GM13977 (cell line): ENCODE measurements at regions not wholly inside any gene's neighbourhood (a gene's known extent, or its start where the extent isn't known, plus 50 kb on each side); places are given as distances from the start of the nearest gene placed in this dataset.

ENCODE experiments used
- DNase-seq: peaks from one replicate; pipeline ENCODE4 v3.0.0; 2012; ENCODE audit warnings: low spot score
- CTCF ChIP-seq: IDR thresholded peaks from 2 replicates; pipeline ENCODE4 v1.5.1; 2012; ENCODE audit warnings: mild to moderate bottlenecking, control low read depth; ENCODE audit not compliant: insufficient read depth; ENCODE audit errors: extremely low read depth, missing control alignments
- in situ Hi-C: fragments of 300-500 bp; cut with MboI; formaldehyde crosslinking; loops from one replicate; pipeline ENCODE4 v1.12.0; 2022; ENCODE audit warnings: low sequenced_read_pairs, low pct_unique_long_range_greater_than_20kb, mixed read lengths, inconsistent platforms; ENCODE audit not compliant: unreplicated experiment

- no peak for TF ChIP-seq CTCF
- no peak for DNase-seq
- in situ Hi-C loops = no loop called here
Measured at GRCh38 chr12:14310866-14311265, 54.6 kb upstream of the ATF7IP start.

- no peak for TF ChIP-seq CTCF
- DNase-seq = no peak
- in situ Hi-C loops = no loop called here
Measured at GRCh38 chr12:14313379-14314138, 51.9 kb upstream of the ATF7IP start.

GRCh38 chr12:14314801-14315200 is 50.7 kb upstream of the ATF7IP start:
- in situ Hi-C loops = no loop called here
- no peak for TF ChIP-seq CTCF
- no peak for DNase-seq

GRCh38 chr12:14315501-14315900 is 50.0 kb upstream of the ATF7IP start:
- DNase-seq = no peak
- TF ChIP-seq CTCF = no peak
- in situ Hi-C loops = no loop called here
